ENCODE measurements at regions not wholly inside any gene's neighbourhood (a gene's known extent, or its start where the extent isn't known, plus 50 kb on each side); places are given as distances from the start of the nearest gene placed in this dataset.

- DNase-seq, result no peak
- H3K27me3 Mint-ChIP-seq (ENCODE audit: insufficient read depth), result no peaks in the 10 kb centered on the region; the same call in 1 of the 2 replicates
- H3K4me1 Mint-ChIP-seq (ENCODE audit: low read depth), result no peaks in the 10 kb centered on the region
- no peaks in the 10 kb centered on the region for H3K9me3 Mint-ChIP-seq
- TF ChIP-seq CTCF (IDR thresholded peaks at IDR 0.05), result no peak
- no peak overlapping the region for H3K27ac Mint-ChIP-seq
- no peak overlapping the region for H3K4me3 Mint-ChIP-seq
- no peaks in the 10 kb centered on the region for H3K36me3 Mint-ChIP-seq (ENCODE audit: low read depth)
Measured at GRCh38 chr5:67974471-67974870, 241.1 kb upstream of the PIK3R1 start.

GRCh38 chr5:67974054-67974453, 241.5 kb upstream of the PIK3R1 start:
- DNase-seq, result no peak
- Mint-ChIP-seq H3K9me3 (no peaks in the 10 kb centered on the region), H3K4me1 (ENCODE audit: low read depth) (no peaks in the 10 kb centered on the region), H3K27me3 (ENCODE audit: insufficient read depth) (no peaks in the 10 kb centered on the region; the same call in 1 of the 2 replicates), H3K36me3 (ENCODE audit: low read depth) (no peaks in the 10 kb centered on the region), H3K27ac (no peak overlapping the region), H3K4me3 (no peak overlapping the region)
- no peak for TF ChIP-seq CTCF (IDR thresholded peaks at IDR 0.05)

- Mint-ChIP-seq H3K36me3 (ENCODE audit: low read depth) (no peaks in the 10 kb centered on the region), H3K9me3 (no peaks in the 10 kb centered on the region), H3K4me3 (no peak overlapping the region), H3K27ac (no peak overlapping the region), H3K27me3 (ENCODE audit: insufficient read depth) (peaks cover 2% of the 10 kb centered on the region; the same call in 1 of the 2 replicates), H3K4me1 (ENCODE audit: low read depth) (no peaks in the 10 kb centered on the region)
- DNase-seq, result no peak
- no peak for TF ChIP-seq CTCF (IDR thresholded peaks at IDR 0.05)
Measured at GRCh38 chr5:67971971-67972821, 243.4 kb upstream of the PIK3R1 start.

GRCh38 chr5:67971223-67971830, 244.2 kb upstream of the PIK3R1 start:
- peaks cover 2% of the 10 kb centered on the region; the same call in 1 of the 2 replicates for H3K27me3 Mint-ChIP-seq (ENCODE audit: insufficient read depth)
- H3K4me1 Mint-ChIP-seq (ENCODE audit: low read depth), result no peaks in the 10 kb centered on the region

GRCh38 chr5:67969631-67970030, 245.9 kb upstream of the PIK3R1 start:
- no peaks in the 10 kb centered on the region for H3K36me3 Mint-ChIP-seq (ENCODE audit: low read depth)
- H3K27ac Mint-ChIP-seq, result no peak overlapping the region
- H3K27me3 Mint-ChIP-seq (ENCODE audit: insufficient read depth), result peaks cover 6% of the 10 kb centered on the region

More at GRCh38 chr5:67971223-67971830, 244.2 kb upstream of the PIK3R1 start:
- DNase-seq, result no peak
- no peak for TF ChIP-seq CTCF (IDR thresholded peaks at IDR 0.05)
- Mint-ChIP-seq H3K9me3 (no peaks in the 10 kb centered on the region), H3K36me3 (ENCODE audit: low read depth) (no peaks in the 10 kb centered on the region), H3K27ac (no peak overlapping the region), H3K4me3 (no peak overlapping the region)

More at GRCh38 chr5:67969631-67970030, 245.9 kb upstream of the PIK3R1 start:
- Mint-ChIP-seq H3K4me1 (ENCODE audit: low read depth) (no peaks in the 10 kb centered on the region), H3K9me3 (no peaks in the 10 kb centered on the region), H3K4me3 (no peak overlapping the region)
- DNase-seq, result no peak
- TF ChIP-seq CTCF (IDR thresholded peaks at IDR 0.05), result no peak

All from HFFc6 (cell line).